ENCODE measurements at regions not wholly inside any gene's neighbourhood (a gene's known extent, or its start where the extent isn't known, plus 50 kb on each side); places are given as distances from the start of the nearest gene placed in this dataset.

- intact Hi-C loops (cut with micrococcal nuclease; ENCODE audit: unreplicated experiment), result no loop called here
- CTCF ChIA-PET, result no interaction called here
- H3K36me3 Mint-ChIP-seq (ENCODE audit: insufficient read depth, unreplicated experiment), result no peaks in the 10 kb centered on the region
Measured at GRCh38 chr5:143892908-143893307, 80.9 kb downstream of the HMHB1 start.

DNA sequence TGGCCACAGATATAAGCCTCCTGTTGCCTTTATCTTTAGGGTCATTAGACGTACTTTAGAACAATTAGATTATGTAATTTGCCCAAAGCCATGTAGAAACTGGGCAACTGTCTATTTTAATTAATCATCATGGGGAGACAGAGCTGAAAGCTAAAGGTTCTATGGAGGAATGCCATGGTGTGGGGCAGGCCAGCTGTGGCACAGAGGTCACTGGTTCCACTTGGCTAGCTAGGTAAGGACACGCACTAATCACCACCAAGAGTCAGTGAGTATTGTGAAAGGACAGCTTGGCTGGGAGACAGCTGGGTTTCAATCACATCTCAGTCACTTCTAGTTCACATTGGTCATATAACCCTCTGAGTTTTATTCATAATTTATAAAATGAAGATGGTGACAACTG, 81.7 kb downstream of the HMHB1 start:
- peaks cover 2% of the 10 kb centered on the region for H3K9me3 Mint-ChIP-seq (ENCODE audit: low read depth, unreplicated experiment)
- H3K4me1 Mint-ChIP-seq (ENCODE audit: low read depth, unreplicated experiment), result no peaks in the 10 kb centered on the region
- DNase-seq, result no peak
- intact Hi-C loops (cut with micrococcal nuclease; ENCODE audit: unreplicated experiment), result no loop called here
- CTCF ChIA-PET, result no interaction called here
- no peaks in the 10 kb centered on the region for H3K36me3 Mint-ChIP-seq (ENCODE audit: insufficient read depth, unreplicated experiment)
- TF ChIP-seq, protein P1, sequence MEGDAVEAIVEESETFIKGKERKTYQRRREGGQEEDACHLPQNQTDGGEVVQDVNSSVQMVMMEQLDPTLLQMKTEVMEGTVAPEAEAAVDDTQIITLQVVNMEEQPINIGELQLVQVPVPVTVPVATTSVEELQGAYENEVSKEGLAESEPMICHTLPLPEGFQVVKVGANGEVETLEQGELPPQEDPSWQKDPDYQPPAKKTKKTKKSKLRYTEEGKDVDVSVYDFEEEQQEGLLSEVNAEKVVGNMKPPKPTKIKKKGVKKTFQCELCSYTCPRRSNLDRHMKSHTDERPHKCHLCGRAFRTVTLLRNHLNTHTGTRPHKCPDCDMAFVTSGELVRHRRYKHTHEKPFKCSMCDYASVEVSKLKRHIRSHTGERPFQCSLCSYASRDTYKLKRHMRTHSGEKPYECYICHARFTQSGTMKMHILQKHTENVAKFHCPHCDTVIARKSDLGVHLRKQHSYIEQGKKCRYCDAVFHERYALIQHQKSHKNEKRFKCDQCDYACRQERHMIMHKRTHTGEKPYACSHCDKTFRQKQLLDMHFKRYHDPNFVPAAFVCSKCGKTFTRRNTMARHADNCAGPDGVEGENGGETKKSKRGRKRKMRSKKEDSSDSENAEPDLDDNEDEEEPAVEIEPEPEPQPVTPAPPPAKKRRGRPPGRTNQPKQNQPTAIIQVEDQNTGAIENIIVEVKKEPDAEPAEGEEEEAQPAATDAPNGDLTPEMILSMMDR (IDR thresholded peaks at IDR 0.05; ENCODE audit: unreplicated experiment), result no peak
- no TSS peak for BruUV-seq (replicated peaks)
- no peak overlapping the region for H3K27ac Mint-ChIP-seq (ENCODE audit: unreplicated experiment)
- no peaks in the 10 kb centered on the region for H3K27me3 Mint-ChIP-seq (ENCODE audit: unreplicated experiment)
- H3K4me3 Mint-ChIP-seq (ENCODE audit: low read depth, unreplicated experiment), result no peak overlapping the region

More at GRCh38 chr5:143892908-143893307, 80.9 kb downstream of the HMHB1 start:
- Mint-ChIP-seq H3K9me3 (ENCODE audit: low read depth, unreplicated experiment) (peaks cover 2% of the 10 kb centered on the region), H3K4me1 (ENCODE audit: low read depth, unreplicated experiment) (no peaks in the 10 kb centered on the region), H3K27ac (ENCODE audit: unreplicated experiment) (no peak overlapping the region), H3K4me3 (ENCODE audit: low read depth, unreplicated experiment) (no peak overlapping the region), H3K27me3 (ENCODE audit: unreplicated experiment) (no peaks in the 10 kb centered on the region)
- no TSS peak for BruUV-seq (replicated peaks)
- DNase-seq, result no peak
- TF ChIP-seq, protein P1 (IDR thresholded peaks at IDR 0.05; ENCODE audit: unreplicated experiment), result no peak

GRCh38 chr5:143896516-143896915, 84.6 kb downstream of the HMHB1 start:
- H3K27me3 Mint-ChIP-seq (ENCODE audit: unreplicated experiment), result no peaks in the 10 kb centered on the region
- peaks cover 2% of the 10 kb centered on the region for H3K9me3 Mint-ChIP-seq (ENCODE audit: low read depth, unreplicated experiment)
- intact Hi-C loops (cut with micrococcal nuclease; ENCODE audit: unreplicated experiment), result no loop called here
- no peak overlapping the region for H3K27ac Mint-ChIP-seq (ENCODE audit: unreplicated experiment)
- H3K36me3 Mint-ChIP-seq (ENCODE audit: insufficient read depth, unreplicated experiment), result no peaks in the 10 kb centered on the region
- CTCF ChIA-PET, result interaction anchor here (1.2 kb wide), 1 partner anchor 36 kb away, joined by 3 read pairs; no protein-coding TSS in a partner anchor
- H3K4me1 Mint-ChIP-seq (ENCODE audit: low read depth, unreplicated experiment), result no peaks in the 10 kb centered on the region
- no peak overlapping the region for H3K4me3 Mint-ChIP-seq (ENCODE audit: low read depth, unreplicated experiment)
- no peak for DNase-seq
- no TSS peak for BruUV-seq (replicated peaks)
- TF ChIP-seq, protein P1 (IDR thresholded peaks at IDR 0.05; ENCODE audit: unreplicated experiment), result no peak

- no peaks in the 10 kb centered on the region for H3K9me3 Mint-ChIP-seq (ENCODE audit: low read depth, unreplicated experiment)
- CTCF ChIA-PET, result interaction anchor here (1.2 kb wide), 1 partner anchor 36 kb away, joined by 3 read pairs; no protein-coding TSS in a partner anchor
- TF ChIP-seq, protein P1 (IDR thresholded peaks at IDR 0.05; ENCODE audit: unreplicated experiment), result no peak
- DNase-seq, result no peak
- intact Hi-C loops (cut with micrococcal nuclease; ENCODE audit: unreplicated experiment), result no loop called here
- H3K4me1 Mint-ChIP-seq (ENCODE audit: low read depth, unreplicated experiment), result no peaks in the 10 kb centered on the region
- H3K36me3 Mint-ChIP-seq (ENCODE audit: insufficient read depth, unreplicated experiment), result no peaks in the 10 kb centered on the region
- no peak overlapping the region for H3K27ac Mint-ChIP-seq (ENCODE audit: unreplicated experiment)
- H3K4me3 Mint-ChIP-seq (ENCODE audit: low read depth, unreplicated experiment), result no peak overlapping the region
- BruUV-seq (replicated peaks), result no TSS peak
- no peaks in the 10 kb centered on the region for H3K27me3 Mint-ChIP-seq (ENCODE audit: unreplicated experiment)
Measured at GRCh38 chr5:143896966-143897365, 85.0 kb downstream of the HMHB1 start.

All from Calu3 (cell line).